ENCODE measurements at regions not wholly inside any gene's neighbourhood (a gene's known extent, or its start where the extent isn't known, plus 50 kb on each side); places are given as distances from the start of the nearest gene placed in this dataset.

GRCh38 chr17:71881041-71881440, 239.8 kb upstream of the SOX9 start:
- Histone ChIP-seq H3K27ac (no peak overlapping the region), H3K4me3 (no peak overlapping the region), H3K36me3 (no peaks in the 10 kb centered on the region), H3K9me3 (no peaks in the 10 kb centered on the region), H3K27me3 (no peaks in the 10 kb centered on the region), H3K4me1 (no peaks in the 10 kb centered on the region)
- intact Hi-C loops (cut with DNase I) = no loop called here
- TF ChIP-seq CTCF (IDR thresholded peaks at IDR 0.05) (no peak), POLR2AphosphoS5 (IDR thresholded peaks at IDR 0.05; ENCODE audit: insufficient read depth in 1 of 2, low read depth in 1 of 2) (no peak), POLR2A (IDR thresholded peaks at IDR 0.05) (no peak)
- DNase-seq (ENCODE audit: extremely low spot score in 2 of 2) = no peak

- intact Hi-C loops (cut with DNase I) = no loop called here
These were observed 239.2 kb upstream of the SOX9 start for GRCh38 chr17:71881581-71881980.

GRCh38 chr17:71883258-71883657, 237.6 kb upstream of the SOX9 start:
- intact Hi-C loops (cut with DNase I) = no loop called here
- TF ChIP-seq POLR2AphosphoS5 (IDR thresholded peaks at IDR 0.05; ENCODE audit: insufficient read depth in 1 of 2, low read depth in 1 of 2) (no peak), CTCF (IDR thresholded peaks at IDR 0.05) (no peak), POLR2A (IDR thresholded peaks at IDR 0.05) (no peak)
- Histone ChIP-seq H3K4me1 (no peaks in the 10 kb centered on the region), H3K36me3 (no peaks in the 10 kb centered on the region), H3K27me3 (no peaks in the 10 kb centered on the region), H3K27ac (no peak overlapping the region), H3K4me3 (no peak overlapping the region), H3K9me3 (no peaks in the 10 kb centered on the region)
- no peak for DNase-seq (ENCODE audit: extremely low spot score in 2 of 2)

More at GRCh38 chr17:71881581-71881980, 239.2 kb upstream of the SOX9 start:
- H3K9me3 ChIP-seq = no peaks in the 10 kb centered on the region
- no peak overlapping the region for H3K4me3 ChIP-seq
- TF ChIP-seq CTCF (IDR thresholded peaks at IDR 0.05) = no peak
- TF ChIP-seq POLR2A (IDR thresholded peaks at IDR 0.05) = no peak
- TF ChIP-seq POLR2AphosphoS5 (IDR thresholded peaks at IDR 0.05; ENCODE audit: insufficient read depth in 1 of 2, low read depth in 1 of 2) = no peak
- H3K36me3 ChIP-seq = no peaks in the 10 kb centered on the region
- no peak overlapping the region for H3K27ac ChIP-seq
- H3K27me3 ChIP-seq = no peaks in the 10 kb centered on the region
- DNase-seq (ENCODE audit: extremely low spot score in 2 of 2) = no peak
- no peaks in the 10 kb centered on the region for H3K4me1 ChIP-seq

GRCh38 chr17:71883845-71884244, 237.0 kb upstream of the SOX9 start:
- TF ChIP-seq POLR2A (IDR thresholded peaks at IDR 0.05) (no peak), POLR2AphosphoS5 (IDR thresholded peaks at IDR 0.05; ENCODE audit: insufficient read depth in 1 of 2, low read depth in 1 of 2) (no peak), CTCF (IDR thresholded peaks at IDR 0.05) (no peak)
- Histone ChIP-seq H3K27ac (no peak overlapping the region), H3K4me1 (no peaks in the 10 kb centered on the region), H3K36me3 (no peaks in the 10 kb centered on the region), H3K4me3 (no peak overlapping the region), H3K27me3 (no peaks in the 10 kb centered on the region), H3K9me3 (no peaks in the 10 kb centered on the region)
- DNase-seq (ENCODE audit: extremely low spot score in 2 of 2) = no peak
- intact Hi-C loops (cut with DNase I) = no loop called here

GRCh38 chr17:71885662-71886061, 235.2 kb upstream of the SOX9 start:
- Histone ChIP-seq H3K27ac (no peak overlapping the region), H3K9me3 (no peaks in the 10 kb centered on the region), H3K4me1 (no peaks in the 10 kb centered on the region), H3K27me3 (no peaks in the 10 kb centered on the region), H3K36me3 (no peaks in the 10 kb centered on the region), H3K4me3 (no peak overlapping the region)
- TF ChIP-seq POLR2AphosphoS5 (IDR thresholded peaks at IDR 0.05; ENCODE audit: insufficient read depth in 1 of 2, low read depth in 1 of 2) (no peak), CTCF (IDR thresholded peaks at IDR 0.05) (no peak), POLR2A (IDR thresholded peaks at IDR 0.05) (no peak)
- no peak for DNase-seq (ENCODE audit: extremely low spot score in 2 of 2)
- intact Hi-C loops (cut with DNase I) = no loop called here

Data from vagina (tissue), 2 donors.